HCT116 (cell line): ENCODE measurements at regions not wholly inside any gene's neighbourhood (a gene's known extent, or its start where the extent isn't known, plus 50 kb on each side); places are given as distances from the start of the nearest gene placed in this dataset.

ENCODE experiments used
- ATAC-seq: fragments of 200-7000 bp; cut with Tn5 transposase; 2 replicates; pipeline ENCODE4 v1.9.1; 2020; ENCODE audit warnings: mild to moderate bottlenecking, moderate library complexity
- BruUV-seq: library from RNA; stranded (reverse); fragments of 400-500 nt; replicated peaks from 2 replicates; lab custom pipeline; 2021; lab: Mats Ljungman, UMichigan
- CTCF ChIA-PET: fragments of 300-600 bp; sonication (Branson Sonifier 250); formaldehyde crosslinking; loops from one replicate; lab custom pipeline; 2021; ENCODE audit warnings: antibody characterized with exemption; lab: Charles Lee
- POLR2A ChIA-PET: fragments of 300-600, 350-600 bp; sonication (Branson Sonifier 250); formaldehyde crosslinking; loops from one replicate; lab custom pipeline; 2021; ENCODE audit warnings: antibody characterized with exemption; lab: Charles Lee
- RAD21 ChIA-PET, 2 experiments: fragments of 300-600 bp; sonication (Branson Sonifier 250); formaldehyde crosslinking; loops; one replicate each; lab custom pipeline; 2023; ENCODE audit warnings: low total read pairs in 2 of 2; ENCODE audit not compliant: uncharacterized antibody in 2 of 2, unreplicated experiment in 2 of 2, low non-redundant PET in 1 of 2; lab: Charles Lee
- DNase-seq: peaks from one replicate; pipeline ENCODE4 v3.0.0-alpha.2; 2010; ENCODE audit warnings: low read depth, low spot score
- H2AFZ ChIP-seq: fragments of 200-600 bp; shearing (Covaris generic), sonication (generic); 2 replicates; pipeline ENCODE4 v1.6.1; 2017; ENCODE audit warnings: low read depth, mixed run types, mixed read lengths, antibody characterized with exemption, low read length; ENCODE audit not compliant: poor library complexity, severe bottlenecking
- H3K27ac ChIP-seq: 2 replicates; pipeline ENCODE4 v1.5.1; 2012; ENCODE audit warnings: low read depth, low read length
- H3K27me3 ChIP-seq: fragments of 200-600 bp; sonication (generic); 2 replicates; pipeline ENCODE4 v1.6.1; 2016; ENCODE audit warnings: mixed run types, low read length, mixed read lengths; ENCODE audit not compliant: insufficient read depth
- H3K36me3 ChIP-seq, 2 experiments: fragments of 200-500 bp in 1 of 2; fragments of 200-600 bp in 1 of 2; sonication (Bioruptor generic) in 1 of 2; sonication (generic) in 1 of 2; 2 replicates each; pipeline versions ENCODE4 v1.5.1 to v1.6.1; 2014 to 2016; ENCODE audit warnings: low read length in 2 of 2, inconsistent platforms in 1 of 2, mixed read lengths in 1 of 2, mixed run types in 1 of 2; ENCODE audit not compliant: insufficient read depth in 2 of 2, control insufficient read depth in 1 of 2
- H3K4me1 ChIP-seq, 2 experiments: fragments of 200-600 bp in 1 of 2; sonication (generic) in 1 of 2; 2 replicates each; pipeline versions ENCODE4 v1.5.1 to v1.6.1; 2012 to 2017; ENCODE audit warnings: low read length in 2 of 2, inconsistent platforms in 1 of 2, mild to moderate bottlenecking in 1 of 2, mixed read lengths in 1 of 2, mixed run types in 1 of 2, moderate library complexity in 1 of 2; ENCODE audit not compliant: insufficient read depth in 2 of 2, control insufficient read depth in 1 of 2
- H3K4me2 ChIP-seq: fragments of 200-600 bp; sonication (generic); 2 replicates; pipeline ENCODE4 v1.6.1; 2017; ENCODE audit warnings: mixed run types, low read length, mixed read lengths
- H3K4me3 ChIP-seq, 2 experiments: fragments of 200-600 bp in 1 of 2; sonication (generic) in 1 of 2; replicated peaks in 1 of 2; 2 replicates each; pipeline ENCODE4 v1.5.1; 2011 to 2016; ENCODE audit warnings: low read length in 2 of 2, control low read depth in 1 of 2, low read depth in 1 of 2, mild to moderate bottlenecking in 1 of 2, mixed read lengths in 1 of 2, mixed run types in 1 of 2
- H3K79me2 ChIP-seq: fragments of 200-600 bp; sonication (generic); 2 replicates; pipeline ENCODE4 v1.6.1; 2017; ENCODE audit warnings: mild to moderate bottlenecking, mixed run types, low read length, moderate library complexity, mixed read lengths; ENCODE audit not compliant: insufficient read depth
- H3K9ac ChIP-seq: fragments of 200-600 bp; sonication (generic); 2 replicates; pipeline ENCODE4 v1.6.1; 2016; ENCODE audit warnings: low read length, mixed read lengths
- H3K9me2 ChIP-seq: fragments of 200-600 bp; sonication (generic), shearing (Covaris generic); 2 replicates; pipeline ENCODE4 v1.6.1; 2017; ENCODE audit warnings: mixed run types, mild to moderate bottlenecking, moderate library complexity; ENCODE audit not compliant: insufficient read depth
- H3K9me3 ChIP-seq, 2 experiments: fragments of 200-500 bp in 1 of 2; fragments of 200-600 bp in 1 of 2; sonication (Bioruptor generic) in 1 of 2; sonication (generic) in 1 of 2; 2 replicates each; pipeline ENCODE4 v1.6.1; 2014 to 2017; ENCODE audit warnings: low read length in 2 of 2, mixed read lengths in 2 of 2, inconsistent platforms in 1 of 2, low read depth in 1 of 2, mild to moderate bottlenecking in 1 of 2, mixed run types in 1 of 2, moderate library complexity in 1 of 2; ENCODE audit not compliant: control insufficient read depth in 1 of 2, insufficient read depth in 1 of 2
- H4K20me1 ChIP-seq: fragments of 200-600 bp; sonication (generic), shearing (Covaris generic); 2 replicates; pipeline ENCODE4 v1.6.1; 2017; ENCODE audit warnings: mixed run types, mild to moderate bottlenecking, moderate library complexity; ENCODE audit not compliant: insufficient read depth
- EGR1 ChIP-seq: IDR thresholded peaks from 2 replicates; pipeline ENCODE4 v1.6.1; 2012; ENCODE audit warnings: low read depth
- ELF1 ChIP-seq: IDR thresholded peaks from 2 replicates; pipeline ENCODE4 v1.6.1; 2012; ENCODE audit warnings: low read depth, borderline replicate concordance
- EZH2 ChIP-seq: fragments of 200-600 bp; sonication (generic); IDR thresholded peaks from 2 replicates; pipeline ENCODE4 v1.6.1; 2017; ENCODE audit warnings: antibody characterized with exemption, mixed run types
- POLR2A ChIP-seq: IDR thresholded peaks from 2 replicates; pipeline ENCODE4 v1.7.0; 2011; ENCODE audit warnings: borderline replicate concordance; ENCODE audit not compliant: insufficient read depth, insufficient read length; ENCODE audit errors: extremely low read depth
- POLR2AphosphoS5 ChIP-seq: IDR thresholded peaks from 2 replicates; pipeline ENCODE4 v1.6.1; 2011; ENCODE audit warnings: mild to moderate bottlenecking, low read depth, low read length, moderate library complexity
- SP1 ChIP-seq: IDR thresholded peaks from 2 replicates; pipeline ENCODE4 v1.6.1; 2012; ENCODE audit warnings: low read depth
- ZNF274 ChIP-seq: fragments of 200-500 bp; sonication (Bioruptor generic); IDR thresholded peaks from 2 replicates; pipeline ENCODE4 v1.6.1; 2014; ENCODE audit warnings: mild to moderate bottlenecking, low read depth, low read length, inconsistent platforms
- intact Hi-C: fragments of 100-400 bp; cut with micrococcal nuclease; formaldehyde crosslinking; loops from 2 replicates; pipeline ENCODE4 v1.10.0; 2022
- TF ChIP-seq, protein P1 (sequence below): IDR thresholded peaks from 2 replicates; pipeline ENCODE4 v1.6.1; 2012; ENCODE audit warnings: low read depth
- TF ChIP-seq, protein P2 (sequence below): IDR thresholded peaks from 2 replicates; pipeline ENCODE4 v1.6.1; 2011; ENCODE audit warnings: mild to moderate bottlenecking, low read length, moderate library complexity; ENCODE audit not compliant: insufficient replicate concordance; ENCODE audit errors: extremely low read depth
- TF ChIP-seq, protein P3 (sequence below): IDR thresholded peaks from 2 replicates; pipeline ENCODE4 v1.6.1; 2012

DNA sequence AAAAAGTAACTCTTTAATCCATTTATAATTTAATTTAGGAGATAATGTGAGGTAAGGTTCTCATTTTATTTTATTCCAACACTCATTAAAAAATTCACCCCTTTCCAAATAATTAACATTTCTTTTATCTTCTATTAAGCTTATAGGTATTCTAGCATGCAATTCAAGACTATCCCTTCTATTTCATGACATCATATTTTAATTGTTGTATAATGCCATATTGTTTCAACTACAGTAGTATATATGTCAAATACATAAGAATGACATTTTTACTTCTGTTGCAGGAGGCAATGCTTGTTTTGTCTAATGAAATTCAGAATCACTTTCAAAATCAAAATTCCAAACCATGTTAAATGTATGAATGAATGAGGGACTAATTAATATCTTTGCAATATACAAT is 76.2 kb downstream of the MAFB start:
- no peak overlapping the region for H3K27ac ChIP-seq
- no peak overlapping the region for H3K4me3 ChIP-seq
- H3K9me3 ChIP-seq = no peaks in the 10 kb centered on the region
- H3K79me2 ChIP-seq = no peaks in the 10 kb centered on the region
- H3K36me3 ChIP-seq = no peaks in the 10 kb centered on the region
- ChIA-PET RAD21 (no interaction called here), CTCF (no interaction called here), POLR2A (no interaction called here)
- no TSS peak for BruUV-seq
- no peaks in the 10 kb centered on the region for H3K4me1 ChIP-seq
- peaks cover 47% of the 10 kb centered on the region for H3K27me3 ChIP-seq
- no peak for DNase-seq
- TF ChIP-seq, protein P1, sequence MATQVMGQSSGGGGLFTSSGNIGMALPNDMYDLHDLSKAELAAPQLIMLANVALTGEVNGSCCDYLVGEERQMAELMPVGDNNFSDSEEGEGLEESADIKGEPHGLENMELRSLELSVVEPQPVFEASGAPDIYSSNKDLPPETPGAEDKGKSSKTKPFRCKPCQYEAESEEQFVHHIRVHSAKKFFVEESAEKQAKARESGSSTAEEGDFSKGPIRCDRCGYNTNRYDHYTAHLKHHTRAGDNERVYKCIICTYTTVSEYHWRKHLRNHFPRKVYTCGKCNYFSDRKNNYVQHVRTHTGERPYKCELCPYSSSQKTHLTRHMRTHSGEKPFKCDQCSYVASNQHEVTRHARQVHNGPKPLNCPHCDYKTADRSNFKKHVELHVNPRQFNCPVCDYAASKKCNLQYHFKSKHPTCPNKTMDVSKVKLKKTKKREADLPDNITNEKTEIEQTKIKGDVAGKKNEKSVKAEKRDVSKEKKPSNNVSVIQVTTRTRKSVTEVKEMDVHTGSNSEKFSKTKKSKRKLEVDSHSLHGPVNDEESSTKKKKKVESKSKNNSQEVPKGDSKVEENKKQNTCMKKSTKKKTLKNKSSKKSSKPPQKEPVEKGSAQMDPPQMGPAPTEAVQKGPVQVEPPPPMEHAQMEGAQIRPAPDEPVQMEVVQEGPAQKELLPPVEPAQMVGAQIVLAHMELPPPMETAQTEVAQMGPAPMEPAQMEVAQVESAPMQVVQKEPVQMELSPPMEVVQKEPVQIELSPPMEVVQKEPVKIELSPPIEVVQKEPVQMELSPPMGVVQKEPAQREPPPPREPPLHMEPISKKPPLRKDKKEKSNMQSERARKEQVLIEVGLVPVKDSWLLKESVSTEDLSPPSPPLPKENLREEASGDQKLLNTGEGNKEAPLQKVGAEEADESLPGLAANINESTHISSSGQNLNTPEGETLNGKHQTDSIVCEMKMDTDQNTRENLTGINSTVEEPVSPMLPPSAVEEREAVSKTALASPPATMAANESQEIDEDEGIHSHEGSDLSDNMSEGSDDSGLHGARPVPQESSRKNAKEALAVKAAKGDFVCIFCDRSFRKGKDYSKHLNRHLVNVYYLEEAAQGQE = no peak
- no peak for TF ChIP-seq ZNF274
- TF ChIP-seq ELF1 = no peak
- no peak for TF ChIP-seq EZH2
- TF ChIP-seq EGR1 = no peak
- TF ChIP-seq POLR2AphosphoS5 = no peak
- TF ChIP-seq, protein P2, sequence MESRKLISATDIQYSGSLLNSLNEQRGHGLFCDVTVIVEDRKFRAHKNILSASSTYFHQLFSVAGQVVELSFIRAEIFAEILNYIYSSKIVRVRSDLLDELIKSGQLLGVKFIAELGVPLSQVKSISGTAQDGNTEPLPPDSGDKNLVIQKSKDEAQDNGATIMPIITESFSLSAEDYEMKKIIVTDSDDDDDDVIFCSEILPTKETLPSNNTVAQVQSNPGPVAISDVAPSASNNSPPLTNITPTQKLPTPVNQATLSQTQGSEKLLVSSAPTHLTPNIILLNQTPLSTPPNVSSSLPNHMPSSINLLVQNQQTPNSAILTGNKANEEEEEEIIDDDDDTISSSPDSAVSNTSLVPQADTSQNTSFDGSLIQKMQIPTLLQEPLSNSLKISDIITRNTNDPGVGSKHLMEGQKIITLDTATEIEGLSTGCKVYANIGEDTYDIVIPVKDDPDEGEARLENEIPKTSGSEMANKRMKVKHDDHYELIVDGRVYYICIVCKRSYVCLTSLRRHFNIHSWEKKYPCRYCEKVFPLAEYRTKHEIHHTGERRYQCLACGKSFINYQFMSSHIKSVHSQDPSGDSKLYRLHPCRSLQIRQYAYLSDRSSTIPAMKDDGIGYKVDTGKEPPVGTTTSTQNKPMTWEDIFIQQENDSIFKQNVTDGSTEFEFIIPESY = no peak
- no peak for TF ChIP-seq POLR2A
- TF ChIP-seq, protein P3, sequence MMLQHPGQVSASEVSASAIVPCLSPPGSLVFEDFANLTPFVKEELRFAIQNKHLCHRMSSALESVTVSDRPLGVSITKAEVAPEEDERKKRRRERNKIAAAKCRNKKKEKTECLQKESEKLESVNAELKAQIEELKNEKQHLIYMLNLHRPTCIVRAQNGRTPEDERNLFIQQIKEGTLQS = no peak
- no peak for TF ChIP-seq SP1
- H3K9me2 ChIP-seq = no peaks in the 10 kb centered on the region
- no peak overlapping the region for H3K9ac ChIP-seq
- H4K20me1 ChIP-seq = no peaks in the 10 kb centered on the region
- intact Hi-C loops = no loop called here
- ATAC-seq = no peak
- no peak overlapping the region for H3K4me2 ChIP-seq
- no peak overlapping the region for H2AFZ ChIP-seq
